GM12891 (cell line): ENCODE measurements at regions not wholly inside any gene's neighbourhood (a gene's known extent, or its start where the extent isn't known, plus 50 kb on each side); places are given as distances from the start of the nearest gene placed in this dataset.

Source experiments
- DNase-seq: peaks from one replicate; pipeline ENCODE4 v3.0.0; 2011; ENCODE audit warnings: low spot score; ENCODE audit not compliant: insufficient read length
- FAIRE-seq: peaks from 2 replicates; lab custom pipeline; 2011; peaks lifted over from hg19 to GRCh38; lab: Jason Lieb, UNC
- PAX5 ChIP-seq: IDR thresholded peaks from 2 replicates; pipeline ENCODE4 v1.6.1; 2011; ENCODE audit warnings: low read length, moderate library complexity, mild to moderate bottlenecking; ENCODE audit not compliant: insufficient read depth, severe bottlenecking
- POLR2A ChIP-seq: IDR thresholded peaks from 2 replicates; pipeline ENCODE4 v1.6.1; 2011; ENCODE audit warnings: low read depth, low read length, control low read depth
- POLR2AphosphoS5 ChIP-seq: IDR thresholded peaks from 2 replicates; pipeline ENCODE4 v1.6.1; 2011; ENCODE audit warnings: low read depth, low read length, control low read depth
- POU2F2 ChIP-seq: IDR thresholded peaks from 2 replicates; pipeline ENCODE4 v1.6.1; 2011; ENCODE audit warnings: low read depth, mild to moderate bottlenecking, control low read depth, low read length, moderate library complexity
- SPI1 ChIP-seq: IDR thresholded peaks from 2 replicates; pipeline ENCODE4 v1.6.1; 2011; ENCODE audit warnings: low read depth, low read length, control low read depth
- TAF1 ChIP-seq: IDR thresholded peaks from 2 replicates; pipeline ENCODE4 v1.6.1; 2011; ENCODE audit warnings: low read depth, low read length, control low read depth

GRCh38 chr4:4750187-4750586 lies 109.3 kb upstream of the MSX1 start:
- TF ChIP-seq POU2F2, result no peak
- no peak for TF ChIP-seq PAX5
- TF ChIP-seq TAF1, result no peak
- no peak for TF ChIP-seq SPI1
- TF ChIP-seq POLR2AphosphoS5, result no peak
- no peak for TF ChIP-seq POLR2A
- FAIRE-seq, result no peak
- DNase-seq, result no peak

GRCh38 chr4:4749137-4749536 lies 110.3 kb upstream of the MSX1 start:
- DNase-seq, result no peak
- TF ChIP-seq POLR2AphosphoS5 (no peak), SPI1 (no peak), PAX5 (no peak)
- no peak for FAIRE-seq

- TF ChIP-seq POLR2A, result no peak
- no peak for TF ChIP-seq SPI1
- no peak for TF ChIP-seq POLR2AphosphoS5
- TF ChIP-seq TAF1, result no peak
- no peak for TF ChIP-seq POU2F2
- TF ChIP-seq PAX5, result no peak
- DNase-seq, result no peak
- no peak for FAIRE-seq
These were observed 113.0 kb upstream of the MSX1 start for GRCh38 chr4:4746444-4746843.

- FAIRE-seq (no peak), DNase-seq (no peak)
These were observed 119.4 kb upstream of the MSX1 start for GRCh38 chr4:4740071-4740470.

GRCh38 chr4:4735870-4736269 lies 123.6 kb upstream of the MSX1 start:
- no peak for DNase-seq
- TF ChIP-seq POU2F2 (no peak), POLR2AphosphoS5 (no peak), POLR2A (no peak), TAF1 (no peak)
- FAIRE-seq, result no peak

More at GRCh38 chr4:4740071-4740470, 119.4 kb upstream of the MSX1 start:
- TF ChIP-seq POLR2AphosphoS5 (no peak), TAF1 (no peak), PAX5 (no peak), SPI1 (no peak), POU2F2 (no peak)

- TF ChIP-seq POLR2AphosphoS5, result no peak
- TF ChIP-seq POU2F2, result no peak
- TF ChIP-seq SPI1, result no peak
- TF ChIP-seq PAX5, result no peak
- no peak for TF ChIP-seq TAF1
- TF ChIP-seq POLR2A, result no peak
- FAIRE-seq (no peak), DNase-seq (no peak)
These were observed 124.2 kb upstream of the MSX1 start for GRCh38 chr4:4735136-4735750.

GRCh38 chr4:4734425-4734824 lies 125.0 kb upstream of the MSX1 start:
- no peak for DNase-seq
- FAIRE-seq, result no peak
- TF ChIP-seq POU2F2, result no peak
- TF ChIP-seq POLR2AphosphoS5, result no peak
- TF ChIP-seq PAX5, result no peak
- TF ChIP-seq TAF1, result no peak
- TF ChIP-seq SPI1, result no peak
- no peak for TF ChIP-seq POLR2A

- TF ChIP-seq TAF1, result no peak
- no peak for TF ChIP-seq SPI1
- no peak for TF ChIP-seq POU2F2
- no peak for TF ChIP-seq PAX5
- TF ChIP-seq POLR2AphosphoS5, result no peak
- TF ChIP-seq POLR2A, result no peak
- DNase-seq (no peak), FAIRE-seq (no peak)
These were observed 125.8 kb upstream of the MSX1 start for GRCh38 chr4:4733663-4734062.

- no peak for DNase-seq
- no peak for TF ChIP-seq TAF1
- TF ChIP-seq POU2F2, result no peak
- FAIRE-seq, result no peak
These were observed 129.2 kb upstream of the MSX1 start for GRCh38 chr4:4730249-4730648.

- TF ChIP-seq POU2F2 (no peak), POLR2AphosphoS5 (no peak), SPI1 (no peak), POLR2A (no peak)
- FAIRE-seq (no peak), DNase-seq (no peak)
These were observed 130.3 kb upstream of the MSX1 start for GRCh38 chr4:4729206-4729605.
